ENCODE measurements at regions not wholly inside any gene's neighbourhood (a gene's known extent, or its start where the extent isn't known, plus 50 kb on each side); places are given as distances from the start of the nearest gene placed in this dataset.

- DNase-seq (no peak), ATAC-seq (no peak)
- Mint-ChIP-seq H3K4me1 (ENCODE audit: low read depth) (no peaks in the 10 kb centered on the region), H3K4me3 (no peak overlapping the region), H3K36me3 (ENCODE audit: insufficient read depth) (no peaks in the 10 kb centered on the region), H3K9me3 (peaks cover 2% of the 10 kb centered on the region), H3K27me3 (ENCODE audit: low read depth) (no peaks in the 10 kb centered on the region)
Observed at GRCh38 chr6:19324376-19324775, 512.8 kb upstream of the ID4 start.

GRCh38 chr6:19325335-19325789 lies 511.8 kb upstream of the ID4 start:
- ATAC-seq (no peak), DNase-seq (no peak)
- Mint-ChIP-seq H3K36me3 (ENCODE audit: insufficient read depth) (no peaks in the 10 kb centered on the region), H3K4me3 (no peak overlapping the region), H3K9me3 (no peaks in the 10 kb centered on the region), H3K27me3 (ENCODE audit: low read depth) (no peaks in the 10 kb centered on the region), H3K4me1 (ENCODE audit: low read depth) (no peaks in the 10 kb centered on the region)

- DNase-seq (no peak), ATAC-seq (no peak)
- Mint-ChIP-seq H3K4me1 (ENCODE audit: low read depth) (no peaks in the 10 kb centered on the region), H3K36me3 (ENCODE audit: insufficient read depth) (no peaks in the 10 kb centered on the region), H3K9me3 (no peaks in the 10 kb centered on the region), H3K27me3 (ENCODE audit: low read depth) (no peaks in the 10 kb centered on the region), H3K4me3 (no peak overlapping the region)
Observed at GRCh38 chr6:19327241-19327640, 509.9 kb upstream of the ID4 start.

GRCh38 chr6:19327661-19328060 lies 509.5 kb upstream of the ID4 start:
- Mint-ChIP-seq H3K36me3 (ENCODE audit: insufficient read depth) (no peaks in the 10 kb centered on the region), H3K4me3 (no peak overlapping the region)
- no peak for DNase-seq

GRCh38 chr6:19329078-19329477 lies 508.1 kb upstream of the ID4 start:
- no peaks in the 10 kb centered on the region for H3K9me3 Mint-ChIP-seq

More at GRCh38 chr6:19327661-19328060, 509.5 kb upstream of the ID4 start:
- no peak for ATAC-seq
- Mint-ChIP-seq H3K9me3 (no peaks in the 10 kb centered on the region), H3K27me3 (ENCODE audit: low read depth) (no peaks in the 10 kb centered on the region), H3K4me1 (ENCODE audit: low read depth) (no peaks in the 10 kb centered on the region)

GRCh38 chr6:19331089-19331488 lies 506.1 kb upstream of the ID4 start:
- no peaks in the 10 kb centered on the region for H3K9me3 Mint-ChIP-seq
- no peak overlapping the region for H3K4me3 Mint-ChIP-seq
- DNase-seq (no peak), ATAC-seq (no peak)
- H3K4me1 Mint-ChIP-seq (ENCODE audit: low read depth) = no peaks in the 10 kb centered on the region
- no peaks in the 10 kb centered on the region for H3K27me3 Mint-ChIP-seq (ENCODE audit: low read depth)
- no peaks in the 10 kb centered on the region for H3K36me3 Mint-ChIP-seq (ENCODE audit: insufficient read depth)

More at GRCh38 chr6:19329078-19329477, 508.1 kb upstream of the ID4 start:
- Mint-ChIP-seq H3K4me3 (no peak overlapping the region), H3K4me1 (ENCODE audit: low read depth) (no peaks in the 10 kb centered on the region), H3K36me3 (ENCODE audit: insufficient read depth) (no peaks in the 10 kb centered on the region), H3K27me3 (ENCODE audit: low read depth) (no peaks in the 10 kb centered on the region)
- DNase-seq (no peak), ATAC-seq (no peak)

GRCh38 chr6:19332806-19333460 lies 504.2 kb upstream of the ID4 start:
- Mint-ChIP-seq H3K4me3 (no peak overlapping the region), H3K4me1 (ENCODE audit: low read depth) (no peaks in the 10 kb centered on the region), H3K36me3 (ENCODE audit: insufficient read depth) (no peaks in the 10 kb centered on the region), H3K27me3 (ENCODE audit: low read depth) (no peaks in the 10 kb centered on the region), H3K9me3 (no peaks in the 10 kb centered on the region)
- no peak for ATAC-seq
- DNase-seq = no peak

GRCh38 chr6:19333936-19334335 lies 503.2 kb upstream of the ID4 start:
- Mint-ChIP-seq H3K9me3 (no peaks in the 10 kb centered on the region), H3K4me1 (ENCODE audit: low read depth) (no peaks in the 10 kb centered on the region), H3K27me3 (ENCODE audit: low read depth) (no peaks in the 10 kb centered on the region), H3K4me3 (no peak overlapping the region), H3K36me3 (ENCODE audit: insufficient read depth) (no peaks in the 10 kb centered on the region)
- no peak for DNase-seq
- no peak for ATAC-seq

- H3K27me3 Mint-ChIP-seq (ENCODE audit: low read depth) = no peaks in the 10 kb centered on the region
- ATAC-seq = no peak
Observed at GRCh38 chr6:19336579-19336978, 500.6 kb upstream of the ID4 start.

GRCh38 chr6:19337101-19337500 lies 500.1 kb upstream of the ID4 start:
- Mint-ChIP-seq H3K9me3 (no peaks in the 10 kb centered on the region), H3K36me3 (ENCODE audit: insufficient read depth) (no peaks in the 10 kb centered on the region), H3K27me3 (ENCODE audit: low read depth) (no peaks in the 10 kb centered on the region), H3K4me3 (no peak overlapping the region), H3K4me1 (ENCODE audit: low read depth) (no peaks in the 10 kb centered on the region)
- DNase-seq = no peak
- ATAC-seq = no peak

More at GRCh38 chr6:19336579-19336978, 500.6 kb upstream of the ID4 start:
- Mint-ChIP-seq H3K9me3 (no peaks in the 10 kb centered on the region), H3K36me3 (ENCODE audit: insufficient read depth) (no peaks in the 10 kb centered on the region), H3K4me3 (no peak overlapping the region), H3K4me1 (ENCODE audit: low read depth) (no peaks in the 10 kb centered on the region)
- DNase-seq = no peak

- Mint-ChIP-seq H3K4me3 (no peak overlapping the region), H3K9me3 (peaks cover 16% of the 10 kb centered on the region), H3K36me3 (ENCODE audit: insufficient read depth) (no peaks in the 10 kb centered on the region), H3K4me1 (ENCODE audit: low read depth) (no peaks in the 10 kb centered on the region), H3K27me3 (ENCODE audit: low read depth) (no peaks in the 10 kb centered on the region)
- DNase-seq = no peak
- no peak for ATAC-seq
Observed at GRCh38 chr6:19342616-19343015, 494.6 kb upstream of the ID4 start.

- no peak for ATAC-seq
- no peaks in the 10 kb centered on the region for H3K36me3 Mint-ChIP-seq (ENCODE audit: insufficient read depth)
- no peak for DNase-seq
- H3K4me1 Mint-ChIP-seq (ENCODE audit: low read depth) = no peaks in the 10 kb centered on the region
- no peaks in the 10 kb centered on the region for H3K27me3 Mint-ChIP-seq (ENCODE audit: low read depth)
- peaks cover 16% of the 10 kb centered on the region for H3K9me3 Mint-ChIP-seq
- H3K4me3 Mint-ChIP-seq = no peak overlapping the region
Observed at GRCh38 chr6:19349429-19349828, 487.7 kb upstream of the ID4 start.

- H3K36me3 Mint-ChIP-seq (ENCODE audit: insufficient read depth) = no peaks in the 10 kb centered on the region
- no peak for ATAC-seq
- H3K4me3 Mint-ChIP-seq = no peak overlapping the region
- H3K4me1 Mint-ChIP-seq (ENCODE audit: low read depth) = no peaks in the 10 kb centered on the region
- H3K27me3 Mint-ChIP-seq (ENCODE audit: low read depth) = no peaks in the 10 kb centered on the region
- peaks cover 13% of the 10 kb centered on the region for H3K9me3 Mint-ChIP-seq
- DNase-seq = no peak
Observed at GRCh38 chr6:19354181-19354580, 483.0 kb upstream of the ID4 start.

- Mint-ChIP-seq H3K27me3 (ENCODE audit: low read depth) (no peaks in the 10 kb centered on the region), H3K9me3 (peaks cover 3% of the 10 kb centered on the region), H3K36me3 (ENCODE audit: insufficient read depth) (no peaks in the 10 kb centered on the region), H3K4me3 (no peak overlapping the region), H3K4me1 (ENCODE audit: low read depth) (no peaks in the 10 kb centered on the region)
- ATAC-seq (no peak), DNase-seq (no peak)
Observed at GRCh38 chr6:19356692-19357091, 480.5 kb upstream of the ID4 start.

GRCh38 chr6:19362396-19362795 lies 474.8 kb upstream of the ID4 start:
- no peaks in the 10 kb centered on the region for H3K27me3 Mint-ChIP-seq (ENCODE audit: low read depth)
- H3K9me3 Mint-ChIP-seq = peaks cover 8% of the 10 kb centered on the region
- no peaks in the 10 kb centered on the region for H3K36me3 Mint-ChIP-seq (ENCODE audit: insufficient read depth)
- no peaks in the 10 kb centered on the region for H3K4me1 Mint-ChIP-seq (ENCODE audit: low read depth)
- no peak for DNase-seq
- ATAC-seq = no peak
- H3K4me3 Mint-ChIP-seq = no peak overlapping the region
